ENCODE measurements at regions not wholly inside any gene's neighbourhood (a gene's known extent, or its start where the extent isn't known, plus 50 kb on each side); places are given as distances from the start of the nearest gene placed in this dataset.

- no peak for TF ChIP-seq POLR2A (IDR thresholded peaks at IDR 0.05)
- no peak for TF ChIP-seq POLR2AphosphoS5 (IDR thresholded peaks at IDR 0.05)
Measured at GRCh38 chr6:155872961-155873360, 417.3 kb upstream of the NOX3 start.

Measured in breast epithelium (tissue), 3 donors.